Osteoblast (primary cell): ENCODE measurements at regions not wholly inside any gene's neighbourhood (a gene's known extent, or its start where the extent isn't known, plus 50 kb on each side); places are given as distances from the start of the nearest gene placed in this dataset.
"Not testable (repeated sequence)": the region's sequence is repeated elsewhere in the genome, so short reads cannot be mapped to it uniquely, and the experiment has no call there.

Experiments used
- DNase-seq: peaks from one replicate; pipeline ENCODE4 v3.0.0; 2011; ENCODE audit warnings: low spot score, mixed read lengths; ENCODE audit not compliant: insufficient read length; ENCODE audit errors: missing footprints
- H2AFZ ChIP-seq: 2 replicates; pipeline ENCODE4 v1.6.0; 2011; ENCODE audit warnings: mild to moderate bottlenecking, low read length
- H3K27ac ChIP-seq: 2 replicates; pipeline ENCODE4 v1.5.1; 2011; ENCODE audit warnings: mild to moderate bottlenecking, low read depth, low read length, moderate library complexity
- H3K27me3 ChIP-seq: 2 replicates; pipeline ENCODE4 v1.6.0; 2012; ENCODE audit warnings: mild to moderate bottlenecking, control low read depth, inconsistent platforms, low read length, moderate library complexity; ENCODE audit not compliant: insufficient read depth
- H3K36me3 ChIP-seq: 2 replicates; pipeline ENCODE4 v1.5.1; 2011; ENCODE audit warnings: mild to moderate bottlenecking, low read length, control low read depth, moderate library complexity; ENCODE audit not compliant: insufficient read depth
- H3K4me1 ChIP-seq: 2 replicates; pipeline ENCODE4 v1.5.1; 2011; ENCODE audit warnings: mild to moderate bottlenecking, low read length, control low read depth, moderate library complexity; ENCODE audit not compliant: insufficient read depth
- H3K4me2 ChIP-seq: 2 replicates; pipeline ENCODE4 v1.6.0; 2011; ENCODE audit warnings: mild to moderate bottlenecking, low read length; ENCODE audit not compliant: insufficient read depth
- H3K4me3 ChIP-seq: fragments of 200-600 bp; sonication (generic); 3 replicates; pipeline ENCODE4 v1.5.1; 2012; ENCODE audit warnings: mild to moderate bottlenecking, low read length, inconsistent platforms; ENCODE audit not compliant: insufficient read depth
- H3K79me2 ChIP-seq: 2 replicates; pipeline ENCODE4 v1.6.0; 2012; ENCODE audit warnings: mild to moderate bottlenecking, low read length, control low read depth, inconsistent platforms; ENCODE audit not compliant: insufficient read depth
- H3K9me3 ChIP-seq: 2 replicates; pipeline ENCODE4 v1.5.1; 2011; ENCODE audit warnings: low read depth, low read length, control low read depth
- H4K20me1 ChIP-seq: 2 replicates; pipeline ENCODE4 v1.6.0; 2012; ENCODE audit warnings: mild to moderate bottlenecking, low read length, control low read depth; ENCODE audit not compliant: insufficient read depth
- CTCF ChIP-seq: IDR thresholded peaks from 2 replicates; pipeline ENCODE4 v1.5.1; 2011; ENCODE audit warnings: mild to moderate bottlenecking, low read depth, low read length, moderate library complexity; ENCODE audit errors: extremely low read depth

- no peaks in the 10 kb centered on the region for H3K9me3 ChIP-seq
- no peak for TF ChIP-seq CTCF
- no peak for DNase-seq
- H2AFZ ChIP-seq: no peak overlapping the region
- no peaks in the 10 kb centered on the region for H3K79me2 ChIP-seq
- no peaks in the 10 kb centered on the region for H3K36me3 ChIP-seq
- H3K27ac ChIP-seq: no peak overlapping the region
- H3K4me3 ChIP-seq: no peak overlapping the region
- no peaks in the 10 kb centered on the region for H3K27me3 ChIP-seq
- H3K4me1 ChIP-seq: no peaks in the 10 kb centered on the region
- H4K20me1 ChIP-seq: no peaks in the 10 kb centered on the region
- no peak overlapping the region for H3K4me2 ChIP-seq
Observed at GRCh38 chr22:17284888-17285287, 65.7 kb upstream of the ADA2 start.

GRCh38 chr22:17284466-17284865 lies 65.2 kb upstream of the ADA2 start:
- no peak for DNase-seq
- Histone ChIP-seq H3K79me2 (no peaks in the 10 kb centered on the region), H2AFZ (no peak overlapping the region), H3K27me3 (no peaks in the 10 kb centered on the region), H3K4me2 (no peak overlapping the region), H3K36me3 (no peaks in the 10 kb centered on the region), H4K20me1 (no peaks in the 10 kb centered on the region), H3K27ac (no peak overlapping the region), H3K4me1 (no peaks in the 10 kb centered on the region), H3K4me3 (no peak overlapping the region), H3K9me3 (no peaks in the 10 kb centered on the region)
- no peak for TF ChIP-seq CTCF

- H3K27me3 ChIP-seq: not testable (repeated sequence)
Observed at GRCh38 chr22:17283865-17284264, 64.6 kb upstream of the ADA2 start.

GRCh38 chr22:17283423-17283822 lies 64.2 kb upstream of the ADA2 start:
- no peak overlapping the region for H3K4me2 ChIP-seq
- no peak overlapping the region for H3K27ac ChIP-seq
- no peaks in the 10 kb centered on the region for H3K36me3 ChIP-seq
- H3K9me3 ChIP-seq: no peaks in the 10 kb centered on the region
- TF ChIP-seq CTCF: no peak
- no peaks in the 10 kb centered on the region for H3K27me3 ChIP-seq
- DNase-seq: no peak
- no peaks in the 10 kb centered on the region for H3K79me2 ChIP-seq
- no peak overlapping the region for H3K4me3 ChIP-seq
- no peaks in the 10 kb centered on the region for H4K20me1 ChIP-seq
- no peaks in the 10 kb centered on the region for H3K4me1 ChIP-seq
- H2AFZ ChIP-seq: no peak overlapping the region

More at GRCh38 chr22:17283865-17284264, 64.6 kb upstream of the ADA2 start:
- not testable (repeated sequence) for H4K20me1 ChIP-seq, H3K79me2 ChIP-seq, H3K4me1 ChIP-seq, H3K4me2 ChIP-seq, H3K36me3 ChIP-seq, H3K4me3 ChIP-seq, H3K27ac ChIP-seq, H2AFZ ChIP-seq, H3K9me3 ChIP-seq, DNase-seq

- H3K79me2 ChIP-seq: no peaks in the 10 kb centered on the region
- H3K27me3 ChIP-seq: no peaks in the 10 kb centered on the region
- no peak overlapping the region for H3K27ac ChIP-seq
- no peaks in the 10 kb centered on the region for H4K20me1 ChIP-seq
- H3K4me2 ChIP-seq: no peak overlapping the region
- no peaks in the 10 kb centered on the region for H3K4me1 ChIP-seq
- no peaks in the 10 kb centered on the region for H3K36me3 ChIP-seq
- no peaks in the 10 kb centered on the region for H3K9me3 ChIP-seq
- DNase-seq: no peak
- no peak overlapping the region for H2AFZ ChIP-seq
- H3K4me3 ChIP-seq: no peak overlapping the region
- TF ChIP-seq CTCF: no peak
Observed at GRCh38 chr22:17281440-17281841, 62.2 kb upstream of the ADA2 start.
